ENCODE measurements at regions not wholly inside any gene's neighbourhood (a gene's known extent, or its start where the extent isn't known, plus 50 kb on each side); places are given as distances from the start of the nearest gene placed in this dataset.

DNA sequence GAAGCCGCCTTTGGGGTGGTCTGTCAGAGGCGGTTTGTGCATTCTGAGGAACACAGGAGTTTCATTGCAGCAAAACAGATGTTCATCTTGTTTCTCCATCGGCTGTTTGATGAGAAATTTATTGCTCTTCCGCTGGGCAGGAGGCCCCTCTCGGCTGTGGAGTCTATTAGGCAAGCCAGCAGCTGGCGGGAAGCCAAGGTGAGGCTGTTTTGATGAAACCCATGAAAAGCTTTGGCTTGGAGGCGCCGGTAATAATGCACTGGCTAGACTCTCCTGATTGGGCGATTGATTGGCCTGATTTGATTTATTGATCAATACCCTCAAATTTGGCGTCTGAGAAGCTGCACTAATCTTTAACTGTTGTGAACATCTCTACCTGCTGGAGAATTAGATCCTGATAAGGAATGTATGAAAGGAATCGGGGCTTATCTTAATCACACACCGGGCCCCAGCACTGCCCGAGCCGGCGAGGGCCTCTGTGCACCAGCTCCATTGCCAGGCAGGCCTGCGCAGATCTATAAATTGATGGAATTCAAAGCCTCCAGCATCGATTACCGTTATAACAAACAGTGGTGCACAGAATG is 187.7 kb downstream of the PHETA1 start (continued):
- TF ChIP-seq ZNF510 (tag by site-specific recombination; IDR thresholded peaks at IDR 0.05; ENCODE audit: insufficient replicate concordance) (no peak), ZEB2 (tag by site-specific recombination; IDR thresholded peaks at IDR 0.05) (peak; percentile 73), ZIC2 (tag by site-specific recombination; IDR thresholded peaks at IDR 0.05) (peak; percentile 57), OSR2 (tag by site-specific recombination; IDR thresholded peaks at IDR 0.05) (peak; percentile 71), IKZF3 (tag by site-specific recombination; IDR thresholded peaks at IDR 0.05) (peak; percentile 61; the same call in 1 of the 2 replicates), ZNF600 (tag by site-specific recombination; IDR thresholded peaks at IDR 0.05) (peak; percentile 60; the same call in 1 of the 2 replicates), ZNF211 (tag by site-specific recombination; IDR thresholded peaks at IDR 0.05; ENCODE audit: low read depth) (no peak), ZNF660 (tag by site-specific recombination; IDR thresholded peaks at IDR 0.05) (0 out of 2 replicates have a peak, but pooled peaks have one; percentile 62), ZNF629 (tag by site-specific recombination; IDR thresholded peaks at IDR 0.05) (0 out of 2 replicates have a peak, but pooled peaks have one; percentile 20), ZNF248 (tag by site-specific recombination; IDR thresholded peaks at IDR 0.05) (no peak), ZNF23 (tag by site-specific recombination; IDR thresholded peaks at IDR 0.05; ENCODE audit: borderline replicate concordance) (no peak), ZNF341 (tag by site-specific recombination; IDR thresholded peaks at IDR 0.05; ENCODE audit: low read depth) (peak; percentile 92), ZNF114 (tag by site-specific recombination; IDR thresholded peaks at IDR 0.05) (no peak), BCL11A (tag by site-specific recombination; IDR thresholded peaks at IDR 0.05; ENCODE audit: low read depth) (no peak), TRIM28 (IDR thresholded peaks at IDR 0.05; ENCODE audit: borderline replicate concordance, low read length) (peak; percentile 51; the same call in 1 of the 2 replicates), TCF7L2 (IDR thresholded peaks at IDR 0.05; ENCODE audit: borderline replicate concordance, low read depth, low read length) (peak; percentile 81), ZNF24 (tag by site-specific recombination; IDR thresholded peaks at IDR 0.05) (0 out of 2 replicates have a peak, but pooled peaks have one; percentile 23), ZNF19 (tag by site-specific recombination; IDR thresholded peaks at IDR 0.05; ENCODE audit: low read depth) (no peak)
- TF ChIP-seq, protein P1, sequence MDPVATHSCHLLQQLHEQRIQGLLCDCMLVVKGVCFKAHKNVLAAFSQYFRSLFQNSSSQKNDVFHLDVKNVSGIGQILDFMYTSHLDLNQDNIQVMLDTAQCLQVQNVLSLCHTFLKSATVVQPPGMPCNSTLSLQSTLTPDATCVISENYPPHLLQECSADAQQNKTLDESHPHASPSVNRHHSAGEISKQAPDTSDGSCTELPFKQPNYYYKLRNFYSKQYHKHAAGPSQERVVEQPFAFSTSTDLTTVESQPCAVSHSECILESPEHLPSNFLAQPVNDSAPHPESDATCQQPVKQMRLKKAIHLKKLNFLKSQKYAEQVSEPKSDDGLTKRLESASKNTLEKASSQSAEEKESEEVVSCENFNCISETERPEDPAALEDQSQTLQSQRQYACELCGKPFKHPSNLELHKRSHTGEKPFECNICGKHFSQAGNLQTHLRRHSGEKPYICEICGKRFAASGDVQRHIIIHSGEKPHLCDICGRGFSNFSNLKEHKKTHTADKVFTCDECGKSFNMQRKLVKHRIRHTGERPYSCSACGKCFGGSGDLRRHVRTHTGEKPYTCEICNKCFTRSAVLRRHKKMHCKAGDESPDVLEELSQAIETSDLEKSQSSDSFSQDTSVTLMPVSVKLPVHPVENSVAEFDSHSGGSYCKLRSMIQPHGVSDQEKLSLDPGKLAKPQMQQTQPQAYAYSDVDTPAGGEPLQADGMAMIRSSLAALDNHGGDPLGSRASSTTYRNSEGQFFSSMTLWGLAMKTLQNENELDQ (tag by site-specific recombination; IDR thresholded peaks at IDR 0.05; ENCODE audit: low read depth) = no peak
- TF ChIP-seq, protein P2, sequence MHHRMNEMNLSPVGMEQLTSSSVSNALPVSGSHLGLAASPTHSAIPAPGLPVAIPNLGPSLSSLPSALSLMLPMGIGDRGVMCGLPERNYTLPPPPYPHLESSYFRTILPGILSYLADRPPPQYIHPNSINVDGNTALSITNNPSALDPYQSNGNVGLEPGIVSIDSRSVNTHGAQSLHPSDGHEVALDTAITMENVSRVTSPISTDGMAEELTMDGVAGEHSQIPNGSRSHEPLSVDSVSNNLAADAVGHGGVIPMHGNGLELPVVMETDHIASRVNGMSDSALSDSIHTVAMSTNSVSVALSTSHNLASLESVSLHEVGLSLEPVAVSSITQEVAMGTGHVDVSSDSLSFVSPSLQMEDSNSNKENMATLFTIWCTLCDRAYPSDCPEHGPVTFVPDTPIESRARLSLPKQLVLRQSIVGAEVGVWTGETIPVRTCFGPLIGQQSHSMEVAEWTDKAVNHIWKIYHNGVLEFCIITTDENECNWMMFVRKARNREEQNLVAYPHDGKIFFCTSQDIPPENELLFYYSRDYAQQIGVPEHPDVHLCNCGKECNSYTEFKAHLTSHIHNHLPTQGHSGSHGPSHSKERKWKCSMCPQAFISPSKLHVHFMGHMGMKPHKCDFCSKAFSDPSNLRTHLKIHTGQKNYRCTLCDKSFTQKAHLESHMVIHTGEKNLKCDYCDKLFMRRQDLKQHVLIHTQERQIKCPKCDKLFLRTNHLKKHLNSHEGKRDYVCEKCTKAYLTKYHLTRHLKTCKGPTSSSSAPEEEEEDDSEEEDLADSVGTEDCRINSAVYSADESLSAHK (tag by site-specific recombination; IDR thresholded peaks at IDR 0.05) = peak; percentile 43; the same call in 1 of the 2 replicates
- TF ChIP-seq, protein P3, sequence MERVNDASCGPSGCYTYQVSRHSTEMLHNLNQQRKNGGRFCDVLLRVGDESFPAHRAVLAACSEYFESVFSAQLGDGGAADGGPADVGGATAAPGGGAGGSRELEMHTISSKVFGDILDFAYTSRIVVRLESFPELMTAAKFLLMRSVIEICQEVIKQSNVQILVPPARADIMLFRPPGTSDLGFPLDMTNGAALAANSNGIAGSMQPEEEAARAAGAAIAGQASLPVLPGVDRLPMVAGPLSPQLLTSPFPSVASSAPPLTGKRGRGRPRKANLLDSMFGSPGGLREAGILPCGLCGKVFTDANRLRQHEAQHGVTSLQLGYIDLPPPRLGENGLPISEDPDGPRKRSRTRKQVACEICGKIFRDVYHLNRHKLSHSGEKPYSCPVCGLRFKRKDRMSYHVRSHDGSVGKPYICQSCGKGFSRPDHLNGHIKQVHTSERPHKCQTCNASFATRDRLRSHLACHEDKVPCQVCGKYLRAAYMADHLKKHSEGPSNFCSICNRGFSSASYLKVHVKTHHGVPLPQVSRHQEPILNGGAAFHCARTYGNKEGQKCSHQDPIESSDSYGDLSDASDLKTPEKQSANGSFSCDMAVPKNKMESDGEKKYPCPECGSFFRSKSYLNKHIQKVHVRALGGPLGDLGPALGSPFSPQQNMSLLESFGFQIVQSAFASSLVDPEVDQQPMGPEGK (tag by site-specific recombination; IDR thresholded peaks at IDR 0.05) = peak; percentile 48
- TF ChIP-seq, protein P4, sequence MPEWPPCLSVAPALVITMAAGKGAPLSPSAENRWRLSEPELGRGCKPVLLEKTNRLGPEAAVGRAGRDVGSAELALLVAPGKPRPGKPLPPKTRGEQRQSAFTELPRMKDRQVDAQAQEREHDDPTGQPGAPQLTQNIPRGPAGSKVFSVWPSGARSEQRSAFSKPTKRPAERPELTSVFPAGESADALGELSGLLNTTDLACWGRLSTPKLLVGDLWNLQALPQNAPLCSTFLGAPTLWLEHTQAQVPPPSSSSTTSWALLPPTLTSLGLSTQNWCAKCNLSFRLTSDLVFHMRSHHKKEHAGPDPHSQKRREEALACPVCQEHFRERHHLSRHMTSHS (tag by site-specific recombination; IDR thresholded peaks at IDR 0.05) = peak; percentile 53; the same call in 1 of the 2 replicates

All from HEK293 (cell line).